Ectodermal cell (in vitro differentiated cells): ENCODE measurements at regions not wholly inside any gene's neighbourhood (a gene's known extent, or its start where the extent isn't known, plus 50 kb on each side); places are given as distances from the start of the nearest gene placed in this dataset.
A peak's percentile ranks its signal among the peaks of the same experiment; 100 is the strongest.

ENCODE experiments used
- H3K27ac ChIP-seq: 2 replicates; pipeline ENCODE4 v1.7.0; 2013; ENCODE audit warnings: mild to moderate bottlenecking, low read depth, low read length; ENCODE audit not compliant: insufficient read depth, poor library complexity, severe bottlenecking
- H3K27me3 ChIP-seq: 2 replicates; pipeline ENCODE4 v1.7.0; 2013; ENCODE audit warnings: mild to moderate bottlenecking, low read length; ENCODE audit not compliant: insufficient read depth, control insufficient read depth, poor library complexity, severe bottlenecking
- H3K36me3 ChIP-seq: one replicate; pipeline ENCODE4 v1.7.0; 2013; ENCODE audit warnings: low read length; ENCODE audit not compliant: control insufficient read depth, insufficient read depth
- H3K4me1 ChIP-seq: one replicate; pipeline ENCODE4 v1.7.0; 2013; ENCODE audit warnings: low read length; ENCODE audit not compliant: control insufficient read depth, insufficient read depth
- H3K4me3 ChIP-seq: 2 replicates; pipeline ENCODE4 v1.7.0; 2013; ENCODE audit warnings: low read depth, low read length, control low read depth; ENCODE audit not compliant: insufficient read depth
- H3K9me3 ChIP-seq: 2 replicates; pipeline ENCODE4 v1.7.0; 2013; ENCODE audit warnings: mild to moderate bottlenecking, low read length, moderate library complexity; ENCODE audit not compliant: control insufficient read depth
- WGBS, 2 experiments: methylation state at CpG; one replicate each; pipeline ENCODE4 v1.1.7; 2013; ENCODE audit warnings: missing lambda C conversion rate in 2 of 2; 5-methylcytosine and 5-hydroxymethylcytosine counted together

GRCh38 chr10:28147706-28148105 is 148.8 kb upstream of the ODAD2 start:
- H3K4me3 ChIP-seq = no peak overlapping the region

GRCh38 chr10:28139138-28139537 is 140.3 kb upstream of the ODAD2 start:
- H3K4me3 ChIP-seq = no peak overlapping the region
- no peaks in the 10 kb centered on the region for H3K36me3 ChIP-seq
- no peaks in the 10 kb centered on the region for H3K27me3 ChIP-seq
- H3K27ac ChIP-seq = no peak overlapping the region
- peaks cover 6% of the 10 kb centered on the region for H3K9me3 ChIP-seq
- no peaks in the 10 kb centered on the region for H3K4me1 ChIP-seq
- WGBS, 2 experiments = 89 to 100% methylated on average over 1 to 2 of the region's 2 CpGs

More at GRCh38 chr10:28147706-28148105, 148.8 kb upstream of the ODAD2 start:
- 39 to 44% methylated on average over 4 of the region's 4 CpGs for WGBS, 2 experiments
- Histone ChIP-seq H3K27me3 (no peaks in the 10 kb centered on the region), H3K27ac (peak overlapping the region; percentile 33), H3K9me3 (no peaks in the 10 kb centered on the region), H3K4me1 (peaks cover 6% of the 10 kb centered on the region), H3K36me3 (no peaks in the 10 kb centered on the region)

DNA sequence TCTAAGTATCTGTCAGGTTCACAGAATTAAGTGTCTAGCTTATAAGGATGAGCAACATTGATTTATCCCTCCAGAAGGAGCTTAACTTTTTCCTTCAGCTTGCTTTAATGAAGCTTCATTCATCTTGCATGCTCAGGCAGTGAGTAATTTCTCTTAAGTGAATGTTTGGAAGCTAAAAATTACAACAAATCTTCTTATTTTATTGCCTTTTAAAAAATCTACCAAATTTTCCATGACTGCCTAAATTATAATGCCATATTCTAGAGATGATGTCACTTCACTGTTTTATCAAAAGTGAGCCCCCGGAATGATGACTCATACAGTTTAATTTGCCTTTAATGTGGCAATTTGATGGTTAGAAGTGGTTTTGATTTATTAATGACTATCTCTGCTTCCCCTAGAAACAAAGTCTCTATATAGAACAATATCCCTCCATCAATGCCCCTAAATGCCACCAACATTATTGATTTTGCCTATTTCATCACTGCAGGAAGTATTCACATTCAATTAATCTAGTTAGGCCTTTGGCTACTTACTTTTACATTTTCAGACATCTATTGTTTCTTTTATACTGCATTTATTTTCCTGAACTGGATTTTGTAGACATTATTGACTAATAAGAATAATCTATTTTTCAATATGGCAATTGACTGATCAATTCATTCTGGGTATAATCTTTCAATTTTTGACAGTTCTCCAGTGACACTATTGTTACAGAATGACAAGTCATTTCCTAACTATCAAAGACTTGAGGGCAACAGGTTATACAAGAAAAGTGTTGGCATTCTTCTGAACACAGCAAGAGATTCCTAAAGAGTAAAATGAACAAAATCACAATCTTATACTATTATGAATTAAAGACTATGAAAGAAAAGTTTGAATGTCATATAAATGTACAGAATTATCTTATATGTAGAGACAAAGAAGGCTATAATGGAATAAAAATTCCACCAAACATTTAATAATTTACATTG is 139.3 kb upstream of the ODAD2 start:
- Histone ChIP-seq H3K36me3 (no peaks in the 10 kb centered on the region), H3K27me3 (no peaks in the 10 kb centered on the region), H3K27ac (no peak overlapping the region), H3K4me1 (no peaks in the 10 kb centered on the region), H3K4me3 (no peak overlapping the region), H3K9me3 (peaks cover 6% of the 10 kb centered on the region)
- 100% methylated on average over 1 of the region's 1 CpG for WGBS, 2 experiments

DNA sequence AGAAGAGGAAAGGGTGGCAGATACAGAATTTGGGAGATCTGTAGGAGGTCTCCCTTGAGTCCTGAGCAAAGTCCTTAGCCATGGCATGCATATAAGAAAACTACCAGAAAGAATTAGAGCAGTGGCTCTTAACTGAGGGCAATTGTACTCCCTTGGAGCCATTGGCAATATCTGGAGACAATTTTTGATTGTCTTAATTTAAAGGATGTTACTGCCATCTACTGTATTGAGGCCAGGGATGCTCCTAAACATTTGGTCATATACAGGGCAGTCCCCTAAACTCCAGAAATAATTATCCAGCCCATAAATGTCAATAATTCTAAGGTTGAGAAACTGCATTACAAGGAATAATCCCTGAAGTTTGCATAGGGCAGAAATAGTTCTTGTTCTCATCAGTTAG is 136.4 kb upstream of the ODAD2 start:
- Histone ChIP-seq H3K27ac (no peak overlapping the region), H3K27me3 (no peaks in the 10 kb centered on the region), H3K4me1 (no peaks in the 10 kb centered on the region), H3K9me3 (peaks cover 6% of the 10 kb centered on the region), H3K4me3 (no peak overlapping the region), H3K36me3 (no peaks in the 10 kb centered on the region)

- 84 to 86% methylated on average over 3 of the region's 3 CpGs for WGBS, 2 experiments
- Histone ChIP-seq H3K4me1 (no peaks in the 10 kb centered on the region), H3K4me3 (no peak overlapping the region), H3K27ac (no peak overlapping the region), H3K9me3 (no peaks in the 10 kb centered on the region), H3K36me3 (no peaks in the 10 kb centered on the region), H3K27me3 (no peaks in the 10 kb centered on the region)
Measured at GRCh38 chr10:28130267-28130666, 131.4 kb upstream of the ODAD2 start.

GRCh38 chr10:28127881-28128280 is 129.0 kb upstream of the ODAD2 start:
- WGBS, 2 experiments = 95 to 97% methylated on average over 3 of the region's 3 CpGs
- Histone ChIP-seq H3K27ac (no peak overlapping the region), H3K4me3 (no peak overlapping the region), H3K4me1 (no peaks in the 10 kb centered on the region), H3K9me3 (no peaks in the 10 kb centered on the region), H3K27me3 (no peaks in the 10 kb centered on the region), H3K36me3 (no peaks in the 10 kb centered on the region)

DNA sequence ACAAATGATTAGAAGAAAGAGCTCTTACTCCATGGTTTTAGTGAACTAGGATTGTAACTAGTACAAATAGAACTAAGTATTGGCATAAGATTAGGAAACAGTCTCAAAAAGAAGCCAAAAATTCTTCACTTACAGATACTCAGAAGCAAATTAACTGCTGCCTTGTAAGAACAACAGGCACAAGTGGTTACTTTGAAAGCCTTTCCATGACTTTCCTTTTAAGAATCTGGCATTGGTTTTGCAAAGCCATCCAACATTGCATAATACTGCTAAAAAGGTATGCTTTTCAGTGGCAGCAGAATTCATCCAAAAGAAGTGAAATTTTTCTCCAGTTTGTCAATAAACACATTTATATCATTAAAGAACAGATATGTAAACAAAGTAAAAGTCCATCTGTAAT is 126.8 kb upstream of the ODAD2 start:
- no peak overlapping the region for H3K27ac ChIP-seq

GRCh38 chr10:28120795-28121194 is 121.9 kb upstream of the ODAD2 start:
- Histone ChIP-seq H3K27ac (no peak overlapping the region), H3K4me3 (no peak overlapping the region), H3K4me1 (no peaks in the 10 kb centered on the region), H3K9me3 (no peaks in the 10 kb centered on the region), H3K36me3 (no peaks in the 10 kb centered on the region), H3K27me3 (no peaks in the 10 kb centered on the region)
- WGBS, 2 experiments = 93 to 98% methylated on average over 4 of the region's 4 CpGs

More for the DNA sequence above, 126.8 kb upstream of the ODAD2 start:
- H3K27me3 ChIP-seq = no peaks in the 10 kb centered on the region
- no peaks in the 10 kb centered on the region for H3K4me1 ChIP-seq
- no peaks in the 10 kb centered on the region for H3K36me3 ChIP-seq
- H3K9me3 ChIP-seq = no peaks in the 10 kb centered on the region
- no peak overlapping the region for H3K4me3 ChIP-seq

- H3K4me3 ChIP-seq = no peak overlapping the region
- H3K36me3 ChIP-seq = no peaks in the 10 kb centered on the region
- no peaks in the 10 kb centered on the region for H3K9me3 ChIP-seq
- no peaks in the 10 kb centered on the region for H3K4me1 ChIP-seq
- no peaks in the 10 kb centered on the region for H3K27me3 ChIP-seq
- no peak overlapping the region for H3K27ac ChIP-seq
- WGBS, 2 experiments = 92% methylated on average over 6 of the region's 6 CpGs
Measured at GRCh38 chr10:28120043-28120749, 121.3 kb upstream of the ODAD2 start.

GRCh38 chr10:28118985-28119628 is 120.2 kb upstream of the ODAD2 start:
- H3K36me3 ChIP-seq = no peaks in the 10 kb centered on the region
- H3K27ac ChIP-seq = no peak overlapping the region
- 83 to 92% methylated on average over 1 of the region's 1 CpG for WGBS, 2 experiments
- no peaks in the 10 kb centered on the region for H3K27me3 ChIP-seq
- H3K9me3 ChIP-seq = no peaks in the 10 kb centered on the region
- no peaks in the 10 kb centered on the region for H3K4me1 ChIP-seq
- H3K4me3 ChIP-seq = no peak overlapping the region
